HG02798 (cell line): ENCODE measurements at regions not wholly inside any gene's neighbourhood (a gene's known extent, or its start where the extent isn't known, plus 50 kb on each side); places are given as distances from the start of the nearest gene placed in this dataset.

Source experiments
- ATAC-seq: cut with Tn5 transposase; IDR thresholded peaks from one replicate; pipeline ENCODE4 v1.9.1; 2021; ENCODE audit warnings: mild to moderate bottlenecking; ENCODE audit not compliant: unreplicated experiment, poor library complexity

DNA sequence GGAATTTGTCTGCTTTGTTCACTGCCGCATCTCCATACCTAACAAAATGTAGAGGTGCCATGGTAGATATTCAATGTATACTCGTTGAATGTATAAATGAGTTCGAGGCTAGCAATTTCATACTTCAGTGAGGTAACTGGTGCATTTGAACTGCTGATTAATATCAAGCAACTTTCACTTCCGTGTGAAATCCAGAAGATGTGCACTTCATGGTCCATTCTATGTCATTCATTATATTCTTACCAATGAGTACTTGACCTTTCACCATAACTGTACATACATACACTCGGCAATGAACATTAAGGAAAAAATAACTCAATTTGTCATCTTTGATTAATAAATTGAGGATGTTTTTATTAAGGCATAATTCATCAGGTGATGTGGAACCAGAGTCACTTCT, 598.5 kb downstream of the ZNF385D start:
- no peak for ATAC-seq

DNA sequence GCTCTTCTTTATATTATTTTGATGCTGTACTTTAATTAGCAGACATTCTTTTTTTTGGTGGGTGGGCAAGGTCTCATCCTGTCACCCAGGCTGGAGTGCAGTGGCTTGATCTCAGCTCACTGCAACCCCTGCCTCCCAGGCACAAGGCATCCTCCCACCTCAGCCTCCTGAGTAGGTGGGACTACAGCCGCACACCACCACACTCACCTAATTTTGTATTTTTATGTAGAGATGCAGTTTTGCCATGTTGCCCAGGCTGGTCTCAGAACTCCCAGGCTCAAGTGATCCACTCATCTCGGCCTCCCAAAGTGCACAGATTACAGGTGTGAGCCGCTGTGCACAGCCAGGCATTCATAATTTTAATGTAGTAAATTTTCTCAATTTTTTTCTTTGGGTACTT, 608.1 kb downstream of the ZNF385D start:
- ATAC-seq = no peak

DNA sequence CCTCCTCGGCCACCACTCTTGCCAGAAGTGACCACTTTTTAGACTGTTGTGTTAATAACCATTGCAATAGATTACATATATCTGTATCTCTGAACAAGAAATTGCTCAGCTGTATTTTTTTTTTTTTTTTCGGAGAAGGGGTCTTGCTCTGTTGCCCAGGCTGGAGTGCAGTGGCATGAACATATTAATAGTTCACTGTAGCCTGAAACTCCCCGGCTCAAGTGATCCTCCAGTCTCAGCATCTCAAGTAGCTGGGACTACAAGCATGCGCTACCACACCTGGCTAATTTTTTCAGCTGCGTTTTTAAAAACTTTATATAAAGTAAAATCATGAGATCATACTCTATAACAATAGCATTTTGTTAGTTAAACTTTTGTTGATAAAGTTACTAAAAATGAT, 609.0 kb downstream of the ZNF385D start:
- ATAC-seq = no peak

DNA sequence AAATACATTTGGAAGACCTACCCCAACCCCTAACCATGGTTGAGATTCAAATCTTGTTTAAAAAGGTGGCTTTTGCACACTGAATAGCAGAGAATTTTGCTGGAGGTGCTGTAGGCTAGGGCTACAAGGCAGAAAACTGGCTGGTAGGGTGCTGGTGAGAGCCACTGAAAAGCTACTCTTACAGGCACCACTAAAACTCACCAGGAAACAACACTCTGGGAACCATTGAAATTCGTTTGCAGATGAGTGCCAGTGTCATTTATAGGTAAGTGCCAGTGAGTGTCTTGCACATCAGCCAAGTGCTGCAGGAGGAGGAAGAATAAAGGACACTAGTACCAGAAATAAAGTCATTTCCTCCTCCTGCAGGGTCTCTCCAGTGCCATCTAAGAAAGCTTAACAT, 610.2 kb downstream of the ZNF385D start:
- ATAC-seq = no peak

DNA sequence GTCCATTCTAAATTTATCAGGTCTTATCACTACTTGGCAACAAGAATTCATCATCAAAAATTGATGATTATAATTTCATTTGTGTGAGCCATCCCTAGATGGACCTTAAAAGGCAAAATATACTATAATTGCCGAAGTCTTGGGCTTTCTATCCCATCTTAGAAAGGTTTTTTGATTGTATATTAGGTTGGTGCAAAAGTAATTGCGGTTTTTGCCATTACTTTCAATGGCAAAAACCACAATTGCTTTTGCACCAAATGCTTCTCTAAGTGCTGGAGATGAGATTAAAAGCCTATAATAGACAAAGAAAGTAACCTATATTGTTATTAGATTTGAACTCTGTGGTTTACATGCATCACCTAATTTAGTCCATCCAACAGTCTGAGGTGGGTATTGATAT, 612.9 kb downstream of the ZNF385D start:
- ATAC-seq = no peak

DNA sequence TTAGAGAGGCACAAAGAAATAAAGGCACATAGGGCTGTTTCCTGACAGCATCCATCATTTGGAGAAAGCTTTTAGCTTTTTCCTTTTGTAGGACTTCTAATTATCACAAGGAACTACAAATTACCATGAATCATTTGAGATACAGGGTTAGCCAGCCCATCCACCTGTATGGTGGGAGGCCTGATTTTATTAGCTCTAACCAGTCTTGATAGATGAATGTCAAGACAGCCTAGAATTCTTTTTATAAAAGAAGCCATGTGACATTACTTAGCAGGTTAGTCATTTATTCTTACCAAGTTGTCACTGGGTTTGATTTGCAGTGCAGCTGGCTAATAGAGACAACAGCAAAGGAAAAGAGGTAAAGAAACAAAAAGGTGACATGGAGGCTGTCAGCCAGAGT, 618.1 kb downstream of the ZNF385D start:
- ATAC-seq = no peak

DNA sequence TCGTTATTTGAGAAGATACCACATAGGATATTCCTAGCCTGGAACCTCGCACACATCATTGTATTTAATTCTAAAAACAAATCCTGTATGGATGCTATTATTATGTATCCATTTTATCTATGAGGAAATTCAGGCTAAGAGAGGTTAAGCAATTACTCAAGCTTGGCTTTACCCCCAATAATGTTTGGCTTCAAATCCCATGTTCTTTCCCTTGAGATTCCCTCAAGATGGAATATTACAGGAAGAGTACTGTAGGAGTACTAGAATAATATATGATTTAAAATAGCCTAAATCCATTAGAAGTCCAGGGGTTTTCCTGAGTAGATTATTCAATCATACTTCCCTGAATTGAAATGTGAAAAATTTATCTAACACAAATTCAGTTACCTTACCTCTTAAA, 630.2 kb downstream of the ZNF385D start:
- ATAC-seq = no peak

DNA sequence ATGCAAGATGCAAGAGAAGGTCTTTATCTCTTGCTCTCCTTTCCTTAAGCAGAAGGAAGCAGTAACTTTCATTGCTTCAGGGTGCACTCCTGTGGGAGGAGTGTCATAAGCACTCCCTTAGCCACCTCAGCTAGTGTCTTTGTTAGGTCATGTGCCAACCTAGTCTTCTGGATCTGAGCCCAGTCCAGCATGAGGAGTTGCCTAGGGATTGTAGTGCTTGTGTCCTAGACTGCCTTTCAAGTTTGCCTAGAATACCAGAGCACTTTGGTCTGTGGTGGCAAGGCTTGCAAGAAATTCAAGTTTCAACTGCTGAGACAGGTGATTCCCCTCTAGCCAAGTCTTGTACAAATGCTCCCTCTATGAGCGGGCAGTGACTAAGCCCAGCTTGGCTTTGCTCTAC, 633.6 kb downstream of the ZNF385D start:
- ATAC-seq = no peak

DNA sequence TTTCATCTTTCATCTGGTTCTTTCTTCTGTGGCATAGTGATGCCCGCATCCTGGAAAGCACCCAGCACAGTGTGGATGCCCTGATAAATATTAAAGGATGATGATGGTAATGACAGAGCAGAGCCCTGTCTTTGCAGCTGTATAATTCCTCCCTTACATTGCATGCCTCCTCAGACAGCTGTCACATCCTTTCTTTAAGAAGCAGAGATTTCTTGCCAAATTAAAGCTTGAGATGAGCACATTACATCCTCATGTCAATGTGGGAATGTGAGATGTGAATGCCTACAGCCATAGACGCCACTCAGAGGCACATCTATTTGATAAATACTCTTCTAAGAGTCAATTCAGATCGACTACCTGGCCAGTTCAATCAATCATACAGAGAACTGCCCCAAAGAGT, 642.0 kb downstream of the ZNF385D start:
- no peak for ATAC-seq

DNA sequence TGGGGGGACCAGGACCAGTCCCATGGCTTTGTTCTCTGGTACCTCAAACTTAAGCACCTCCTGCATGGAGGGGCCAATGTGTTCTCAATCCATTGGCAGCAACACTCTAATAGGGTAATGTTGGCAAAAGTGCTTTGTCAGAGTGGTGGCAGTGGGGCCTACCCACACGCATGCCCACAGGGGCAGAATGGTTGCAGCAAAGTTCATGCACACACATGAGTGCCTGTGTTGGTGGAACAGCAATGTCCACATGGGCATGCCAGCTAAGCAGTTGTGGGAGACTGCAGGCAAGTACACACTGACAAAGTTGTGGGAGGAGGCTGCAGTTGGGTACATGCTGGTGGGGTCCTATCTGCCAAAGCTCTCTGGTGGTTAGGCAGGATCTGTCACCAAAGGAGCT, 645.2 kb downstream of the ZNF385D start:
- ATAC-seq = no peak

DNA sequence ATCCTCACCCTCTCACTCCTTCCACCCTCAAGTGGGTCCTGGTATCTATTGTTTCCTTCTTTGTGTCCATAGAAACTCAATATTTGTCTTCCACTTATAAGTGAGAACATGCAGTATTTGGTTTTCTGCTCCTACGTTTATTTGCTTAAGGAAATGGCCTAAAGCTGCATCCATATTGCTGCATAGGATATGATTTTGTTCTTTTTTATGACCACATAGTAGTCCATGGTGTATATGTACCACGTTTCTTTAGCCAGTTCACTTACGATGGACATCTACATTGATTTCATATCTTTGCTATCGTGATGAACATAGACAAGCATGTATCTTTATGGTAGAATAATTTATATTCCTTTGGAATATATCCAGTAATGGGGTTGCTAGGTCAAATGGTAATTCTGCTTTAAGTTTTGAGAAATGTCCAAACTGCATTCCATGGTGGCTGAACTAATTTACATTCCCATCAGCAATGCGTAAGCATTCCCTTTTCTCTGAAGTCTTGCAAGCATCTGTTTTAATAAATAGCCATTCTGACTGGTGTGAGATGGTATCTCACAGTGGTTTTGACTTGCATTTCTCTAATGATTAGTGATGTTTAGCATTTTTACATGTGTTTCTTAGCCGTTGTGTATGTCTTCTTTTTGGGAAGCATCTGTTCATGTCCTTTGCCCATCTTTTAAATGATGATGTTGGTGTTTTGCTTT, 650.2 kb downstream of the ZNF385D start:
- no peak for ATAC-seq

DNA sequence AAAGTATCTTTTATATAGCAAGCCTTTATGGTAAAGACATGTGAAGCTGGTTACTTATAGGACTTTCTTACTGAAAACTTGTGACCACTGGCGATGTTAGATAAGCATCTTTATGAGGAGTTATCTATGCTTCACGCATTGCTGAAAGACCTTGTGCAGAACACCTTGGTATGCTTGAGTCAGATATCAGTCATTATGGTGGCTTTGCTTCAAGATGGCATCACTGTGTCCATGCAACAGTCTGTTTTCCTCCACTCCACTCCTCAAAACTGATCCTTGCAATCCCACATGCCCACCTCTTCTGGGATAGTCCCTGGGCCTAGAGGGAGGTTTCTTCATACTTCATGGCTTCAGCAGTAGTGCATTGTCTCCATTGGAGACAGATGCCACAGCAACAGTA, 656.3 kb downstream of the ZNF385D start:
- ATAC-seq = no peak

DNA sequence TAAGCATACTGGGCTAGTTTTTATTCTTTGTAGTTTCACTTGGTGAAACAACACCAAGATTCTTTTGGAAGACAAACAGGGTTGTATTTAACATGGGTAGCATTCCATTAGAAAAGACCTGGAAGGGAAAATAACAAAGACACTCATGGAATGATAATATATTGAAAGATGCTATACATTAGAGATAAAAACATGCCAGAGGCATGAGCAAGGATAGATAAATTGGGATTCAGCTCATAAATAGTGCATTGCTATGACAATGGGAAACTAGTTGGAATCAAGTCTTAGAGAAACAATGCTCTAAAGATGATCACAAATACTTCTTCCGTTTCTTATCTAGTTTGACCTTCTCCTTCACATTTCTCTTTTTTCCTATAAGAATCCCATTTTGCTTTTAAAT, 677.4 kb downstream of the ZNF385D start:
- no peak for ATAC-seq

DNA sequence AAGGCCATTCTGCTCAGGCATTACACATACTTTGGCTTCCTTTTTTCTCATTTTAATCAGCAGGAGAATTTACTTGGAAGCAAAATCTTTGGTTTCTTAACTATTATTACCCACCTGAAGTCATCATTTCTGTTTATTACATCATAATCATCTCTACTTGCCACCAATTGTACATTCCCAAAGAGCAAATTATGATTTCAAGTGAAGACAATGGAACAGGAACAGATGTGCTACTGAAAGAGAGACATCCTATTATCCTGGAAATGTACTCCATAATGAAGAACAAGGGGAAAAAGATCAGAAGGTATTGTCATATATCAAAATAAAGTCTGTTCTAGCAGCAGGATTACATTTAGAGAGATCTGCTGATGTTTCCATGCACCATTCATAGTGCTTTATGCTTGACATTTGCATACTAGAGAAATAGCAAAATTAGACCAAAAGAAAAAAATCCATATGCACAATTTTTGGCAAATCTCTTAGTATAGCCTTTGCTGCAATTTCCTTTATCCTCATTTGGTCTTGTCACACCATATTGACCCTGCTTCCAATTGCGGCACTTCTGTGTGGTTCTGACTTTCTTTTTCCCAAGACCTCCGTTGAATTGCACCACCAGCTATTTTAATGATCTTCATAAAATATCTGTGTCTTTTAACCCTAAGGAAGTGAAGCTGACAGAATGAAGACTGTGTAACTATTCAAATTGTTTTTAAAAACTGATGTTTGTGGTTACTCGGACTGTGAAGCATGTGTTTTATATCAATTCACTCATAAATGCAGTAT, 683.8 kb downstream of the ZNF385D start:
- ATAC-seq = no peak

DNA sequence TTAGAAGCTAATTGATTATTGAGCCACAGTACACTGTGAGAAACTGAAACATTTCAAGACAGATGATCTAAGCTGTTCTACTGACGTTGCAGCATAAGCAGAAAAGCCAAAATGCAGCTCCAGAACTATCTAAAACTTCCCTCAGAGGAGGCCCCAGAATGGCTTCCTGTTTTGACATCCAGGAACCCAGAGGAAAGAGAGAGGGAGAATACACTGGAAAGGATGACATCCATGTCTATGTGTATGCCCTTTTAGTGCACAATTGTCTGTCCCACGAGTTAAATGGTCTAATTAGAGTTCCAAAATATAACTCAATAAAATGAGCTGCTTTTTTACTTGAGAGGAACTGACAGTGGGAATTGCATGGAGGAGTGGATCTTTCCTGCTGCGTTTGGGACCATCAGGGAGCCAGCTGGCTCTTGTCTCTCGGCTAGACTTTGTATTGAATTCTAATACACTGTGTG, 688.1 kb downstream of the ZNF385D start:
- ATAC-seq = no peak

DNA sequence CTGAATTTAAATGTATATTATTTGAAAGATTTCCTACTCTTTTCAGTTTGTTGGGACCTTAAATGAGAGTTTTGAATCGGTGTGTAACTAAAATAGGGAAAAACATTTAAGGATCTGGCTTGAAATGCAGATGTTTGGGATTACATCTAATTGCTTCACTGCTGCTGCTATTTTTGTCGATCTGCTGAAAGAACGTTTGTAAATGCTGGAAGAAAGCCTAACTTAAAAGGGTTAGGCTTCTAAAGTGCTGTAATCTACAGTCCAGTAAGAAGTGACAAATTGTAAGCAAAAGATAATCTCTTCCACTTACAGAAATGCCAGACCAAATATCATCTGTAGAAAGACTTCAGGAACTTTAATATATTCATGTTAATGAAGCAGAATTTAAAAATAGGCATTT, 691.6 kb downstream of the ZNF385D start:
- no peak for ATAC-seq

DNA sequence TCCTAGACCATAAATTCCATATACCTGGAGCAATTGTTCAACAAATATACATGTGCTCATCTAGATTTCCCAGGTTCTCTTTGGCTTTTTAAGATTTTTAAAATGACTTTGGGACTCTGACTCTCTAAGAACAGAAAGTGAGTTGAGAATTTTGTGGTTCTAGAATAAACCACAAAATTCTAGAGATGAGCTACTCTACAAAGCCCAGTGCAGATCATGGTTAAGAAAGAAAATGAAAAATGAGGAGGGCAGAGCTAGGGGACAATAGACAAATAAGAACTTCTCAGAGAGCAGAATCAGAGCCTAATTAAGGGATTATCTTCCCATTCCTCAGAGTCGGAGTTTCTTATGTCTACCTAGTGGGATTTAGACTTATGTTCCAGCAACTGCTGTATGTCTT, 694.7 kb downstream of the ZNF385D start:
- peak; percentile 50 for ATAC-seq

DNA sequence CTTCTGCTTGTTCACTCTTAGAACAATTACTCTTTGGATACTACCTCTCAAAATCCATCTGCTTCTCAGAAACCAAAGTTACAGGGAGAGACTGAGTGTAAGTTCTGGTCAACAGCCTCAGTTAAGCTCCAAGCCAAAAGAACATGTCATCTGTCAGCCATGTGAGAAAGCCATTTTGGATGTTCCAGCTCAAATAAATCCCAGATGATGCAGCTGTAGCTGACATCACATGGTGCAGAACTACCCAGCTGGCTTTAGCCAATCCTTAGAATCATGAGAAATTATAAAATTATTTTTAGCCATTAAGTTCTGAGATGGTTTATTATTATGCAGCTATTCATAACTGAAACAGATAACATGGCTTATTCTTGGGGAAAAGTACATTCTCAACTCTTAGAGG, 696.0 kb downstream of the ZNF385D start:
- no peak for ATAC-seq

DNA sequence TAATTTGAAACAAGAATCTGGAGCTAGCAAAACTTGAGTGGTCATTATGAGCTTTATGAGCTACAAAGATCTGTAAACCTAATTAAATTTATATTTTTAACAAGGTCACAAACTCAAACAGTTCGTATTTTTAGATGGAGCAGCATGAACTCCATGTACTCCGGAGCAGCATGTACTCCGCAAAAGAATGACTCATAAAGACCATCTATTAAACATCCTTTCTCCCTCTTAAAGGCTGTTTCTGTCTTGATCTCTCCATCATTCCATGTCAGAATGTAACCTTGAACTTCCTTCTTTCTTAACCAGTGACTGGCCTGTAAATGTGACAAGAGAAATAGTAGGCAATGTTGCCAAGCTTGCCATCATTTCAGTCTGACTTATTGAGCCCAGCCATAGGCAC, 696.9 kb downstream of the ZNF385D start:
- no peak for ATAC-seq

DNA sequence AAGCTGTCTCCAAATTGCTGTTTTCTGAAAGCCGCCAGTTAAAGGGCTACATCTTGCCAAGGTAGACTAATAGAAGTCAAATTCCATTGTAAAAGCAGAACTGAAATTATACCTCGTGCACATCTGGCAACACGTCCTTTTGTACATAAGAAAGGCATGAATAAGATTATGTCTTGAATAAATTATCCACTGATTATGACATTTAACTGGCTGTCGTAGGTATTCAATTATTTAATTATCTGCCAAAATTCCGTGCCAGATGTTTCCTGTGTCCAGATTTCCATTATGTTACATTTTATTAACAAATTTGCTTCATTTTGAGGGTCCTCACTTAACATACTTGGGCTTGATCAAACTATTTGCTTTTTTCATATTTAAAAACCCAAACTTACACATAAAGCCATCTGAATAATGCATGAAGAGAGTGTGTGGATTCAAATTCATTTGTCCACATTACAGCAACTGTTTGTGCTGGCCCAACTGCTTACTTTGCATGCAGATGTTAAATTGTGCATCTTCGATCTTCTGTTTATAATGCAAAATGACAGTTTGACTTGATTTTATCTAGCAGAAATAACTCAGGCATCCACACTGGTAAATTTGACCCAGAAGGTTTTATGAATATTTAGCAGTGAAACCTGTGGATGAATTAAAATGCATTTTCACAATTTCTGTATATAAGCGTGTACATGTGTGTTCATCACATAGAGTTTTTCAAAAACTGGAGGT, 701.5 kb downstream of the ZNF385D start:
- no peak for ATAC-seq

DNA sequence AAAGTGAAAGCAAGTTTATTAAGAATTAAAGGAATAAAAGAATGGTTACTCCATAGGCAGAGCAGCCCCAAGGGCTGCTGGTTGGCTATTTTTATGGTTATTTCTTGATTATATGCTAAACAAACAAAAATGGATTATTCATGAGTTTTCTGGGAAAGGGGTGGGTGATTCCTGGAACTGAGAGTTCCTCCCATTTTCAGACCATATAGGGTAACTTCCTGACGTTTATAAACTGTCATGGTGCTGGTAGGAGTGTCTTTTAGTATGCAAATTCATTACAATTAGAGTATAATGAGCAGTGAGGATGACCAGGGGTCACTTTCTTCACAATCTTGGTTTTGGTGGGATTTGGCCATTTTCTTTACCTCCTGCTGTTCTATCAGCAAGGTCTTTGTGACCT, 707.9 kb downstream of the ZNF385D start:
- no peak for ATAC-seq
